IMR-90 (cell line): ENCODE measurements at regions not wholly inside any gene's neighbourhood (a gene's known extent, or its start where the extent isn't known, plus 50 kb on each side); places are given as distances from the start of the nearest gene placed in this dataset.

ENCODE experiments used
- ATAC-seq: fragments of 200-7000 bp; cut with Tn5 transposase; 2 replicates; pipeline ENCODE4 v1.9.1; 2020; ENCODE audit warnings: low read depth, mild to moderate bottlenecking, moderate library complexity
- BruUV-seq: library from RNA; stranded (reverse); fragments of 400-500 nt; replicated peaks from 2 replicates; lab custom pipeline; 2021; lab: Mats Ljungman, UMichigan
- CTCF ChIA-PET: fragments of 300-600 bp; formaldehyde crosslinking; extraction: SDS; loops from one replicate; lab custom pipeline; 2021; ENCODE audit warnings: antibody characterized with exemption; lab: Yijun Ruan, JAX
- POLR2A ChIA-PET: fragments of 300-600 bp; sonication (Branson Sonifier 250); formaldehyde crosslinking; loops from one replicate; lab custom pipeline; 2022; ENCODE audit warnings: antibody characterized with exemption; ENCODE audit not compliant: unreplicated experiment; lab: Charles Lee
- DNase-seq: peaks from one replicate; pipeline ENCODE4 v3.0.0; 2013
- H2AFZ ChIP-seq: replicated peaks from 2 replicates; pipeline ENCODE3; 2013; ENCODE audit warnings: low read length, mild to moderate bottlenecking; ENCODE audit not compliant: poor library complexity
- H2AK5ac ChIP-seq: 2 replicates; pipeline ENCODE4 v1.6.1; 2013; ENCODE audit warnings: low read depth, low read length, inconsistent platforms
- H2AK9ac ChIP-seq: replicated peaks from 2 replicates; pipeline ENCODE3; 2013; ENCODE audit warnings: mild to moderate bottlenecking, low read depth, low read length, moderate library complexity; ENCODE audit not compliant: poor library complexity
- H2BK120ac ChIP-seq: 2 replicates; pipeline ENCODE4 v1.6.1; 2013; ENCODE audit warnings: low read depth, low read length, inconsistent platforms
- H2BK15ac ChIP-seq: 3 replicates; pipeline ENCODE4 v1.6.1; 2013; ENCODE audit warnings: low read depth, low read length, inconsistent platforms
- H2BK20ac ChIP-seq: 2 replicates; pipeline ENCODE4 v1.6.1; 2013; ENCODE audit warnings: low read depth, mild to moderate bottlenecking, inconsistent platforms, low read length, moderate library complexity
- H2BK5ac ChIP-seq: 2 replicates; pipeline ENCODE4 v1.6.1; 2013; ENCODE audit warnings: mild to moderate bottlenecking, low read depth, low read length, inconsistent platforms; ENCODE audit not compliant: poor library complexity, severe bottlenecking
- H3K14ac ChIP-seq: replicated peaks from 2 replicates; pipeline ENCODE4 v1.6.1; 2013; ENCODE audit warnings: low read depth, low read length, inconsistent platforms
- H3K18ac ChIP-seq: 2 replicates; pipeline ENCODE4 v1.6.1; 2013; ENCODE audit warnings: low read depth, low read length, control low read depth
- H3K23ac ChIP-seq: 2 replicates; pipeline ENCODE4 v1.6.1; 2013; ENCODE audit warnings: low read depth, low read length, inconsistent platforms
- H3K27ac ChIP-seq: 2 replicates; pipeline ENCODE4 v1.5.1; 2013; ENCODE audit warnings: mild to moderate bottlenecking, control low read depth, low read length; ENCODE audit not compliant: insufficient read depth
- H3K27me3 ChIP-seq: 2 replicates; pipeline ENCODE4 v1.6.1; 2013; ENCODE audit warnings: low read length; ENCODE audit not compliant: control insufficient read depth, insufficient read depth
- H3K36me3 ChIP-seq: 2 replicates; pipeline ENCODE4 v1.6.1; 2013; ENCODE audit warnings: low read length, mixed read lengths; ENCODE audit not compliant: control insufficient read depth, insufficient read depth
- H3K4ac ChIP-seq: 2 replicates; pipeline ENCODE4 v1.6.1; 2013; ENCODE audit warnings: low read depth, low read length, inconsistent platforms
- H3K4me1 ChIP-seq: 2 replicates; pipeline ENCODE4 v1.6.1; 2013; ENCODE audit warnings: low read length, mixed read lengths; ENCODE audit not compliant: control insufficient read depth, insufficient read depth
- H3K4me2 ChIP-seq: 2 replicates; pipeline ENCODE4 v1.6.1; 2013; ENCODE audit warnings: low read depth, mild to moderate bottlenecking, control low read depth, low read length, moderate library complexity
- H3K4me3 ChIP-seq: 2 replicates; pipeline ENCODE4 v1.5.1; 2013; ENCODE audit warnings: low read depth, mild to moderate bottlenecking, control low read depth, low read length, moderate library complexity; ENCODE audit not compliant: insufficient read depth
- H3K56ac ChIP-seq: 2 replicates; pipeline ENCODE4 v1.6.1; 2013; ENCODE audit warnings: low read length, inconsistent platforms; ENCODE audit not compliant: insufficient read depth; ENCODE audit errors: extremely low read depth
- H3K79me1 ChIP-seq, 2 experiments: 2 replicates each; pipeline ENCODE4 v1.6.1; 2013; ENCODE audit warnings: low read length in 2 of 2, inconsistent platforms in 1 of 2, low read depth in 1 of 2
- H3K9ac ChIP-seq: 2 replicates; pipeline ENCODE4 v1.6.1; 2013; ENCODE audit warnings: low read depth, low read length, control low read depth
- H3K9me1 ChIP-seq: 2 replicates; pipeline ENCODE4 v1.6.1; 2013; ENCODE audit warnings: low read length, inconsistent platforms; ENCODE audit not compliant: insufficient read depth
- H3K9me3 ChIP-seq: 2 replicates; pipeline ENCODE4 v1.6.1; 2013; ENCODE audit warnings: low read length; ENCODE audit not compliant: control insufficient read depth, insufficient read depth
- H4K20me1 ChIP-seq: 2 replicates; pipeline ENCODE4 v1.6.1; 2013; ENCODE audit warnings: low read length, inconsistent platforms; ENCODE audit not compliant: insufficient read depth
- H4K5ac ChIP-seq: 2 replicates; pipeline ENCODE4 v1.6.1; 2013; ENCODE audit warnings: mild to moderate bottlenecking, low read depth, low read length, control low read depth
- H4K8ac ChIP-seq, 2 experiments: 2 replicates each; pipeline ENCODE4 v1.6.1; 2013; ENCODE audit warnings: low read depth in 2 of 2, low read length in 2 of 2, control low read depth in 1 of 2, inconsistent platforms in 1 of 2
- H4K91ac ChIP-seq: 2 replicates; pipeline ENCODE4 v1.6.1; 2013; ENCODE audit warnings: low read depth, low read length, inconsistent platforms; ENCODE audit not compliant: insufficient read depth
- BHLHE40 ChIP-seq: fragments of 150-350 bp; IDR thresholded peaks from 2 replicates; pipeline ENCODE4 v1.6.1; 2016; ENCODE audit warnings: mild to moderate bottlenecking, low read depth, low read length
- CEBPB ChIP-seq: IDR thresholded peaks from 2 replicates; pipeline ENCODE4 v1.6.1; 2012; ENCODE audit warnings: low read depth, low read length, improper control_type of control experiment
- MAFK ChIP-seq: IDR thresholded peaks from 2 replicates; pipeline ENCODE4 v1.6.1; 2012; ENCODE audit warnings: low read depth, low read length, improper control_type of control experiment
- MXI1 ChIP-seq: IDR thresholded peaks from 2 replicates; pipeline ENCODE4 v1.6.1; 2012; ENCODE audit warnings: low read depth, mild to moderate bottlenecking, low read length, moderate library complexity, borderline replicate concordance
- NFE2L2 ChIP-seq: fragments of 150-350 bp; IDR thresholded peaks from 2 replicates; pipeline ENCODE4 v1.6.1; 2016; ENCODE audit warnings: low read depth, mild to moderate bottlenecking, low read length
- POLR2A ChIP-seq: IDR thresholded peaks from 2 replicates; pipeline ENCODE4 v1.6.1; 2012; ENCODE audit warnings: mild to moderate bottlenecking, low read depth, low read length
- RAD21 ChIP-seq: IDR thresholded peaks from 2 replicates; pipeline ENCODE4 v1.6.1; 2012; ENCODE audit warnings: low read length, improper control_type of control experiment
- WGBS, 2 experiments: methylation state at CpG; one replicate each; pipeline versions ENCODE4 v1.1.5 to v1.1.7; 2013; ENCODE audit warnings: missing lambda C conversion rate in 2 of 2; ENCODE audit not compliant: insufficient read length in 1 of 2; ENCODE audit errors: extremely low coverage in 2 of 2; 5-methylcytosine and 5-hydroxymethylcytosine counted together
- dilution Hi-C: fragments of 300-500 bp; cut with HindIII; formaldehyde crosslinking; loops from one replicate; pipeline ENCODE4 v1.14.3; 2018; ENCODE audit warnings: low sequenced_read_pairs; ENCODE audit not compliant: unreplicated experiment
- in situ Hi-C: fragments of 300-500 bp; cut with MboI; formaldehyde crosslinking; loops from 3 replicates; pipeline ENCODE4 v1.14.3; 2019; ENCODE audit warnings: low sequenced_read_pairs, inconsistent platforms, mixed read lengths
- intact Hi-C: fragments of 100-400 bp; cut with micrococcal nuclease; formaldehyde crosslinking; loops from 2 replicates; pipeline ENCODE4 v1.10.0; 2022
- TF ChIP-seq, protein P1 (sequence below): conservative IDR thresholded peaks from 2 replicates; pipeline ENCODE4 v1.5.1; 2012; ENCODE audit warnings: mild to moderate bottlenecking, low read depth, low read length, improper control_type of control experiment
- TF ChIP-seq, protein P2 (sequence below): fragments of 150-350 bp; IDR thresholded peaks from 2 replicates; pipeline ENCODE4 v1.6.1; 2017; ENCODE audit warnings: mild to moderate bottlenecking, antibody characterized with exemption, low read length, low read depth

DNA sequence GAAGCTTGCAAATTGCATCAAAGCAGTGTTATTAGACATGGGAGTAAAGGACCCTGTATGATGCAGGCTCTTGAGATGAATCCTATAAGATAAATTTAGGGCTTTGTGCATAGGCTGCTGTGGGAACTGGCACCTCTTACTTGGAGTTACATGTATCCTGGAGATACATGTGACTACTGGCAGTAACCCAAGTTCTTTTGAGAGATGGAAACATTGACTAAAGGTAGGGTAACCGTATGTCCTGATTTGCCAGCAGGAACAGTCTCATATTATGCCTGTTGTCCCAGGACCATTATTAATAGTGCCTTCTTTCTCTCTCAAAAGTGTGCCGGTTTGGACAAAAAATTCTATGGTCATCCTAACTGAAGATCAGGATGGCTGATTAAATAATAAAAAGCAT lies 195.4 kb downstream of the LACC1 start:
- H3K27ac ChIP-seq = no peak overlapping the region
- H2AFZ ChIP-seq = no peak overlapping the region
- peaks cover 5% of the 10 kb centered on the region; the same call in 1 of the 2 replicates for H3K27me3 ChIP-seq
- H3K9ac ChIP-seq = no peak overlapping the region
- H4K91ac ChIP-seq = no peak overlapping the region
- POLR2A ChIA-PET = no interaction called here
- intact Hi-C loops (no loop called here), in situ Hi-C loops (no loop called here), dilution Hi-C loops (no loop called here)
- no peak overlapping the region for H3K23ac ChIP-seq
- no peak overlapping the region for H2BK15ac ChIP-seq
- WGBS, 2 experiments = no CpG with 5 or more reads among the region's 2 CpGs
- BruUV-seq = no TSS peak
- H3K4me3 ChIP-seq = no peak overlapping the region
- no peak overlapping the region for H3K4ac ChIP-seq
- no peak overlapping the region for H2BK20ac ChIP-seq
- no peak for TF ChIP-seq MXI1
- TF ChIP-seq BHLHE40 = no peak
- no peak for TF ChIP-seq RAD21
- TF ChIP-seq POLR2A = no peak
- TF ChIP-seq MAFK = no peak
- TF ChIP-seq NFE2L2 = no peak
- TF ChIP-seq, protein P1, sequence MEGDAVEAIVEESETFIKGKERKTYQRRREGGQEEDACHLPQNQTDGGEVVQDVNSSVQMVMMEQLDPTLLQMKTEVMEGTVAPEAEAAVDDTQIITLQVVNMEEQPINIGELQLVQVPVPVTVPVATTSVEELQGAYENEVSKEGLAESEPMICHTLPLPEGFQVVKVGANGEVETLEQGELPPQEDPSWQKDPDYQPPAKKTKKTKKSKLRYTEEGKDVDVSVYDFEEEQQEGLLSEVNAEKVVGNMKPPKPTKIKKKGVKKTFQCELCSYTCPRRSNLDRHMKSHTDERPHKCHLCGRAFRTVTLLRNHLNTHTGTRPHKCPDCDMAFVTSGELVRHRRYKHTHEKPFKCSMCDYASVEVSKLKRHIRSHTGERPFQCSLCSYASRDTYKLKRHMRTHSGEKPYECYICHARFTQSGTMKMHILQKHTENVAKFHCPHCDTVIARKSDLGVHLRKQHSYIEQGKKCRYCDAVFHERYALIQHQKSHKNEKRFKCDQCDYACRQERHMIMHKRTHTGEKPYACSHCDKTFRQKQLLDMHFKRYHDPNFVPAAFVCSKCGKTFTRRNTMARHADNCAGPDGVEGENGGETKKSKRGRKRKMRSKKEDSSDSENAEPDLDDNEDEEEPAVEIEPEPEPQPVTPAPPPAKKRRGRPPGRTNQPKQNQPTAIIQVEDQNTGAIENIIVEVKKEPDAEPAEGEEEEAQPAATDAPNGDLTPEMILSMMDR = no peak
- TF ChIP-seq CEBPB = no peak
- TF ChIP-seq, protein P2, sequence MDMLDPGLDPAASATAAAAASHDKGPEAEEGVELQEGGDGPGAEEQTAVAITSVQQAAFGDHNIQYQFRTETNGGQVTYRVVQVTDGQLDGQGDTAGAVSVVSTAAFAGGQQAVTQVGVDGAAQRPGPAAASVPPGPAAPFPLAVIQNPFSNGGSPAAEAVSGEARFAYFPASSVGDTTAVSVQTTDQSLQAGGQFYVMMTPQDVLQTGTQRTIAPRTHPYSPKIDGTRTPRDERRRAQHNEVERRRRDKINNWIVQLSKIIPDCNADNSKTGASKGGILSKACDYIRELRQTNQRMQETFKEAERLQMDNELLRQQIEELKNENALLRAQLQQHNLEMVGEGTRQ = no peak
- ATAC-seq = no peak
- no peaks in the 10 kb centered on the region for H3K4me1 ChIP-seq
- no peak overlapping the region for H2AK5ac ChIP-seq
- no peak overlapping the region for H2BK120ac ChIP-seq
- no peak overlapping the region for H3K56ac ChIP-seq
- no peaks in the 10 kb centered on the region for H3K36me3 ChIP-seq
- H3K79me1 ChIP-seq = no peaks in the 10 kb centered on the region
- no peak for DNase-seq
- no peak overlapping the region for H2AK9ac ChIP-seq
- H4K8ac ChIP-seq = no peak overlapping the region
- no peak overlapping the region for H3K18ac ChIP-seq
- peaks cover 2% of the 10 kb centered on the region for H3K9me3 ChIP-seq
- no peak overlapping the region for H4K5ac ChIP-seq
- no peaks in the 10 kb centered on the region for H3K9me1 ChIP-seq
- no peak overlapping the region for H2BK5ac ChIP-seq
- H3K4me2 ChIP-seq = no peak overlapping the region
- H4K20me1 ChIP-seq = no peaks in the 10 kb centered on the region
- no peak overlapping the region for H3K14ac ChIP-seq
- CTCF ChIA-PET = no interaction called here
